Mammary epithelial cell (primary cell): ENCODE measurements at regions not wholly inside any gene's neighbourhood (a gene's known extent, or its start where the extent isn't known, plus 50 kb on each side); places are given as distances from the start of the nearest gene placed in this dataset.

Experiments
- EZH2 ChIP-seq: IDR thresholded peaks from 2 replicates; pipeline ENCODE4 v1.6.1; 2012; ENCODE audit warnings: low read length, inconsistent platforms, borderline replicate concordance
- TF ChIP-seq, protein P1 (sequence below), 2 donors: IDR thresholded peaks in 1 of 2; conservative IDR thresholded peaks in 1 of 2; 2 replicates each; pipeline ENCODE4 v1.5.1; 2011 to 2012; ENCODE audit warnings: inconsistent platforms in 2 of 2, low read length in 2 of 2, mild to moderate bottlenecking in 2 of 2, control low read depth in 1 of 2, low read depth in 1 of 2; ENCODE audit not compliant: insufficient read depth in 1 of 2; ENCODE audit errors: extremely low read depth in 1 of 2

DNA sequence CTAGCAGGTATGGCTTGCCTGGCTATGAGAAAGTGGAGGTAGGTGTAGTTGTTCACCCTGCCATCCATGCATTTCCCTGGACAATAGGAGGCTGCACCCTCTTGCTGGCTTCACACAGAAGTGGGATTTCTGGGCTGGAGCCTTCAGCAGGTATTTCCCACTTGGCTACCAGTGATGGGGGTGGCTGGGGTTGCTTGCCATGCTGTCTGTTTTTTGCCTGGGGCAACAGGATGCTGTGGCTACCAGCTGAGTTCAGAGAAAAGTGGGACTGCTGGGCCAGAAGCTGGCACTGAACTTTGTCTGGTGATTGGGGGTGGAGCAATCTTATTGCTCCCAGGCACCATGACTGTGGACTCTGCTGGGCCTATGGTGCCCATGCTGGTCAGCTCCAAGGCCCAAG lies 299.6 kb downstream of the FAM170A start:
- TF ChIP-seq, protein P1, sequence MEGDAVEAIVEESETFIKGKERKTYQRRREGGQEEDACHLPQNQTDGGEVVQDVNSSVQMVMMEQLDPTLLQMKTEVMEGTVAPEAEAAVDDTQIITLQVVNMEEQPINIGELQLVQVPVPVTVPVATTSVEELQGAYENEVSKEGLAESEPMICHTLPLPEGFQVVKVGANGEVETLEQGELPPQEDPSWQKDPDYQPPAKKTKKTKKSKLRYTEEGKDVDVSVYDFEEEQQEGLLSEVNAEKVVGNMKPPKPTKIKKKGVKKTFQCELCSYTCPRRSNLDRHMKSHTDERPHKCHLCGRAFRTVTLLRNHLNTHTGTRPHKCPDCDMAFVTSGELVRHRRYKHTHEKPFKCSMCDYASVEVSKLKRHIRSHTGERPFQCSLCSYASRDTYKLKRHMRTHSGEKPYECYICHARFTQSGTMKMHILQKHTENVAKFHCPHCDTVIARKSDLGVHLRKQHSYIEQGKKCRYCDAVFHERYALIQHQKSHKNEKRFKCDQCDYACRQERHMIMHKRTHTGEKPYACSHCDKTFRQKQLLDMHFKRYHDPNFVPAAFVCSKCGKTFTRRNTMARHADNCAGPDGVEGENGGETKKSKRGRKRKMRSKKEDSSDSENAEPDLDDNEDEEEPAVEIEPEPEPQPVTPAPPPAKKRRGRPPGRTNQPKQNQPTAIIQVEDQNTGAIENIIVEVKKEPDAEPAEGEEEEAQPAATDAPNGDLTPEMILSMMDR (conservative IDR thresholded peaks at IDR 0.05 in 1 of 2, IDR thresholded peaks at IDR 0.05 in 1 of 2; ENCODE audit: extremely low read depth in 1 of 2, insufficient read depth in 1 of 2, low read depth in 1 of 2, low read length in 2 of 2), result no peak
- no peak for TF ChIP-seq EZH2
